B cell (primary cell): ENCODE measurements at regions not wholly inside any gene's neighbourhood (a gene's known extent, or its start where the extent isn't known, plus 50 kb on each side); places are given as distances from the start of the nearest gene placed in this dataset.

ENCODE experiments used
- ATAC-seq: fragments of 200-7000 bp; cut with Tn5 transposase; one replicate; pipeline ENCODE4 v1.10.0; 2021; ENCODE audit warnings: low read depth, mild to moderate bottlenecking, moderate number of reproducible peaks, moderate library complexity
- CTCF ChIA-PET: fragments of 350-600 bp; sonication (Branson Sonifier 250); formaldehyde crosslinking; loops from one replicate; lab custom pipeline; 2021; ENCODE audit warnings: antibody characterized with exemption, inconsistent platforms; lab: Charles Lee
- POLR2A ChIA-PET: fragments of 350-600 bp; sonication (Branson Sonifier 250); formaldehyde crosslinking; loops from one replicate; lab custom pipeline; 2021; ENCODE audit warnings: antibody characterized with exemption; lab: Charles Lee
- DNase-seq: peaks from one replicate; pipeline ENCODE4 v3.0.0; 2013
- H2AFZ ChIP-seq: 2 replicates; pipeline ENCODE4 v1.6.1; 2012; ENCODE audit warnings: mild to moderate bottlenecking, low read depth, low read length; ENCODE audit not compliant: insufficient read depth, poor library complexity, severe bottlenecking
- H3K27ac ChIP-seq, 2 donors: 1 replicate in 1 of 2; 2 replicates in 1 of 2; pipeline ENCODE4 v1.5.1; 2012 to 2013; ENCODE audit warnings: low read length in 2 of 2, mild to moderate bottlenecking in 2 of 2, moderate library complexity in 1 of 2
- H3K27me3 ChIP-seq, 4 experiments: fragments of 200-600 bp in 1 of 4; sonication (generic) in 1 of 4; replicated peaks in 1 of 4; 1 replicate in 2 of 4; 2 replicates in 2 of 4; pipeline versions ENCODE4 v1.6.1 to v1.7.0; 2013 to 2016; ENCODE audit warnings: low read length in 3 of 4, mild to moderate bottlenecking in 2 of 4, mixed read lengths in 1 of 4, moderate library complexity in 1 of 4; ENCODE audit not compliant: insufficient read depth in 4 of 4, control insufficient read depth in 3 of 4; ENCODE audit errors: control extremely low read depth in 1 of 4
- H3K36me3 ChIP-seq, 2 experiments: replicated peaks in 1 of 2; 1 replicate in 1 of 2; 2 replicates in 1 of 2; pipeline versions ENCODE4 v1.6.1 to v1.7.1; 2013; ENCODE audit warnings: low read length in 1 of 2; ENCODE audit not compliant: insufficient read depth in 2 of 2, control insufficient read depth in 1 of 2; ENCODE audit errors: control extremely low read depth in 1 of 2, extremely low read depth in 1 of 2
- H3K4me1 ChIP-seq, 2 donors: fragments of 200-600 bp in 1 of 2; sonication (generic) in 1 of 2; 1 replicate in 1 of 2; 2 replicates in 1 of 2; pipeline versions ENCODE4 v1.5.1 to v1.6.1; 2013 to 2017; ENCODE audit warnings: low read length in 2 of 2; ENCODE audit not compliant: control insufficient read depth in 2 of 2, insufficient read depth in 2 of 2
- H3K4me2 ChIP-seq: replicated peaks from 2 replicates; pipeline ENCODE3; 2012; ENCODE audit warnings: mild to moderate bottlenecking, low read depth, low read length; ENCODE audit not compliant: poor library complexity, severe bottlenecking
- H3K4me3 ChIP-seq, 5 experiments: fragments of 200-600 bp in 1 of 5; sonication (generic) in 1 of 5; 1 replicate in 3 of 5; 2 replicates in 2 of 5; pipeline versions ENCODE4 v1.5.1 to v1.7.0; 2011 to 2016; ENCODE audit warnings: low read length in 4 of 5, mild to moderate bottlenecking in 4 of 5, low read depth in 2 of 5, control low read depth in 1 of 5, moderate library complexity in 1 of 5; ENCODE audit not compliant: insufficient read depth in 1 of 5; ENCODE audit errors: control extremely low read depth in 1 of 5, extremely low read depth in 1 of 5
- H3K79me2 ChIP-seq: fragments of 200-600 bp; sonication (generic); one replicate; pipeline ENCODE4 v1.6.0; 2016; ENCODE audit warnings: low read length; ENCODE audit not compliant: control insufficient read depth, insufficient read depth
- H3K9ac ChIP-seq: fragments of 200-600 bp; sonication (generic); 2 replicates; pipeline ENCODE4 v1.6.1; 2017; ENCODE audit warnings: mild to moderate bottlenecking, low read length, moderate library complexity
- H3K9me3 ChIP-seq, 3 donors: one replicate each; pipeline versions ENCODE4 v1.6.1 to v1.7.1; 2013; ENCODE audit warnings: low read length in 2 of 3; ENCODE audit not compliant: control insufficient read depth in 2 of 3, insufficient read depth in 1 of 3; ENCODE audit errors: control extremely low read depth in 1 of 3
- H4K20me1 ChIP-seq: 2 replicates; pipeline ENCODE4 v1.6.0; 2012; ENCODE audit warnings: mild to moderate bottlenecking, low read length; ENCODE audit not compliant: insufficient read depth, control insufficient read depth, poor library complexity, severe bottlenecking
- H3K27ac Mint-ChIP-seq: one replicate; pipeline ENCODE4 v1.8.0; 2021; ENCODE audit warnings: mixed read lengths
- H3K27me3 Mint-ChIP-seq: one replicate; pipeline ENCODE4 v1.8.0; 2021; ENCODE audit warnings: mixed read lengths
- H3K4me1 Mint-ChIP-seq: one replicate; pipeline ENCODE4 v1.8.0; 2021; ENCODE audit warnings: mixed read lengths
- H3K4me3 Mint-ChIP-seq: one replicate; pipeline ENCODE4 v1.8.0; 2021; ENCODE audit warnings: mixed read lengths
- H3K9me3 Mint-ChIP-seq: one replicate; pipeline ENCODE4 v1.8.0; 2022; ENCODE audit warnings: mixed read lengths; ENCODE audit not compliant: insufficient read depth
- CTCF ChIP-seq: fragments of 200-600 bp; IDR thresholded peaks from one replicate; pipeline ENCODE4 v1.8.0; 2022; ENCODE audit warnings: antibody characterized with exemption, mild to moderate bottlenecking
- EZH2 ChIP-seq: IDR thresholded peaks from 2 replicates; pipeline ENCODE4 v1.6.1; 2012; ENCODE audit warnings: borderline replicate concordance, low read depth, mild to moderate bottlenecking, moderate library complexity, low read length; ENCODE audit not compliant: insufficient read depth, poor library complexity, severe bottlenecking
- WGBS: methylation state at CpG from one replicate; pipeline ENCODE4 v1.1.5; 2013; ENCODE audit warnings: missing lambda C conversion rate; ENCODE audit not compliant: insufficient coverage; 5-methylcytosine and 5-hydroxymethylcytosine counted together
- intact Hi-C: fragments of 100-400 bp; cut with micrococcal nuclease; formaldehyde crosslinking; loops from one replicate; pipeline ENCODE4 v1.10.0; 2022

- Histone ChIP-seq H2AFZ (no peak overlapping the region), H3K27ac (no peak overlapping the region), H3K9ac (no peak overlapping the region), H3K27me3 (no peaks in the 10 kb centered on the region), H3K4me3 (no peak overlapping the region), H4K20me1 (no peaks in the 10 kb centered on the region), H3K4me2 (no peak overlapping the region), H3K36me3 (no peaks in the 10 kb centered on the region), H3K79me2 (no peaks in the 10 kb centered on the region), H3K9me3 (peaks cover 0 to 8% (median 1%) of the 10 kb centered on the region in 3 donors), H3K4me1 (peaks cover 6 to 13% of the 10 kb centered on the region in 2 donors)
- intact Hi-C loops = no loop called here
- ATAC-seq (no peak), DNase-seq (no peak)
- Mint-ChIP-seq H3K9me3 (no peaks in the 10 kb centered on the region), H3K27ac (no peak overlapping the region), H3K4me3 (no peak overlapping the region), H3K4me1 (peaks cover 12% of the 10 kb centered on the region), H3K27me3 (no peaks in the 10 kb centered on the region)
- CTCF ChIA-PET = no interaction called here
- TF ChIP-seq CTCF = no peak
- TF ChIP-seq EZH2 = no peak
- POLR2A ChIA-PET = no interaction called here
- WGBS = 97% methylated on average over 5 of the region's 9 CpGs
Measured at GRCh38 chr10:123245264-123245663, 91.1 kb downstream of the BUB3 start.

- ATAC-seq (no peak), DNase-seq (no peak)
- intact Hi-C loops = no loop called here
- Mint-ChIP-seq H3K27ac (no peak overlapping the region), H3K9me3 (no peaks in the 10 kb centered on the region), H3K4me3 (no peak overlapping the region), H3K4me1 (no peaks in the 10 kb centered on the region), H3K27me3 (no peaks in the 10 kb centered on the region)
- no peak overlapping the region for H3K4me3 ChIP-seq
- H3K4me2 ChIP-seq = no peak overlapping the region
- POLR2A ChIA-PET = no interaction called here
- no peak overlapping the region for H3K27ac ChIP-seq
- H2AFZ ChIP-seq = no peak overlapping the region
- H3K27me3 ChIP-seq = no peaks in the 10 kb centered on the region
- no peaks in the 10 kb centered on the region for H4K20me1 ChIP-seq
- no peaks in the 10 kb centered on the region for H3K4me1 ChIP-seq
- H3K9me3 ChIP-seq = peaks cover 0 to 10% (median 0%) of the 10 kb centered on the region in 3 donors
- TF ChIP-seq EZH2 = no peak
- no CpG with 5 or more reads among the region's 1 CpG for WGBS
- CTCF ChIA-PET = no interaction called here
- H3K36me3 ChIP-seq = no peaks in the 10 kb centered on the region
- H3K79me2 ChIP-seq = no peaks in the 10 kb centered on the region
- H3K9ac ChIP-seq = no peak overlapping the region
Measured at GRCh38 chr10:123249894-123250293, 95.7 kb downstream of the BUB3 start.
